ENCODE measurements at regions not wholly inside any gene's neighbourhood (a gene's known extent, or its start where the extent isn't known, plus 50 kb on each side); places are given as distances from the start of the nearest gene placed in this dataset.
"Not testable (repeated sequence)": the region's sequence is repeated elsewhere in the genome, so short reads cannot be mapped to it uniquely, and the experiment has no call there.

DNA sequence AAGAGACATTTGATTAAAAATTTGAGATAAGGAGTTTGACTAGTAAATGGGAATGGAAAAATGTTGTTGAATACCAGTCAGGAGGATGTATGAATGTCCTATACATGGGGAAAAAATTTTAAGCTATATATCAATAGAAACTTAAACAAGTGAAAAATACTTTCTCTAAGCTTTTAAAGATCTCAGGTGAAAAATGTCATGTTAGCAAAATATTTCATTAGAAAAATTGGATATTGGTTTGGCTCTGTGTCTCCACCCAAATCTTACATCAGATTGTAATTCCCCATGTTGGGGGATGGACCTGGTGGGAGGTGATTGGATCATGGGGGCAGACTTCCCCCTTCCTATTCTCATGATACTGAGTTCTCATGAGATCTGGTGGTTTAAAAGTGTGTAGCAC lies 279.6 kb upstream of the CADM2 start:
- no peak for DNase-seq (ENCODE audit: low read depth)

DNA sequence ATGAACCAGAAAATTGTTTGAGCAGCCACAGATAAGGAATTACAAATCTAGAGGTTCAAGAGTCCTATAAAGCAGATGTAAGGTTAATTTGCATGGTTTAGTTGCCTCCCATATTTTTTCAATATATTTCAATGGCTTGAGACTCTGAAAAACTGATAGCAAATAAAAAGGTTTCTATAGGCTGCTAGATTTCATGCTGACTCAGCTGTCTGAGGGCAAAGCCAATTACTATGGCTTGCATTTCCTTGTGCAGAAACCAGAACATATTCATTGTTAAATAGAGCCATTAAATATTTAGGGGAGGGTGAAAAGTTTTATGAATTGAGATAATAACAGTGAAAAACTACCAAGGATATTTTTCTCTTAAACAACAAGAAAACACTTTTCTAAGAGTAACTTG lies 278.1 kb upstream of the CADM2 start:
- no peak for DNase-seq (ENCODE audit: low read depth)

DNA sequence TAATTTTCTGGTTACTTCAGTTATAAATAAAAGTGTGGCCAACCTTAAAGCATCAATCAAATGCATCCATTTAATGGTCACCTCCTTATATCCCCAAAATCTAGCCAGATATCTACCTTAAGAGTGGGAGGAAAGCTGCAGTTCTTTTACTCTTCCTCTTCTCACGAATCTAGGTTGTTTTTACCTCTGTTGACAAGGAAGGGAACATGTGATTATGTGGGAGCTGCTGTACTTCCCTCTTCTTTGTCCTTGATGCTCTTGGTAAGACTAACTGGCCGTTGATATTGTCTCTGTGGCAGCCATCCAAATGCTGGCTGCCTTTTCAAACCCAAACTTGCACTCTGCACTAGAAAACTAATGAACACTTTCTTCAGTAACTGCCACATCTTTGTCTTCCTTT lies 275.3 kb upstream of the CADM2 start:
- no peak for DNase-seq (ENCODE audit: low read depth)

DNA sequence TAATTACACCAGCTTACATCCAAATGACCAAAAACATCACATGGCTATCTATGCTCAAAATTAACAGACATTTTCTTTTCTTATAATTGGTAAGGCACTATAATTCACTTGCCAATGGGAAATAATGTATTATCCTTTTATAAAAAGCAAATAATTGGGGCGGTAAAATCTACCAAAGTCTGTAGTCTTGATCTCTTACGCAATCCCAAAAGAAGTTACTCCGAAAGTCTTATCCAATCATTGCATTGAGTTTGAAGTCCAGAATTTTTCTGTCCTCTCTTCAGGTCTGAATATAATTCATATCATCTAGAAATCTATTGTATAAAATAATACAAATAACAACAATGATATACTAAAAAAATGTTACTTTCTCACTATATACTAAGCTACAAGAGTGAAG lies 273.3 kb upstream of the CADM2 start:
- DNase-seq (ENCODE audit: low read depth), result no peak

DNA sequence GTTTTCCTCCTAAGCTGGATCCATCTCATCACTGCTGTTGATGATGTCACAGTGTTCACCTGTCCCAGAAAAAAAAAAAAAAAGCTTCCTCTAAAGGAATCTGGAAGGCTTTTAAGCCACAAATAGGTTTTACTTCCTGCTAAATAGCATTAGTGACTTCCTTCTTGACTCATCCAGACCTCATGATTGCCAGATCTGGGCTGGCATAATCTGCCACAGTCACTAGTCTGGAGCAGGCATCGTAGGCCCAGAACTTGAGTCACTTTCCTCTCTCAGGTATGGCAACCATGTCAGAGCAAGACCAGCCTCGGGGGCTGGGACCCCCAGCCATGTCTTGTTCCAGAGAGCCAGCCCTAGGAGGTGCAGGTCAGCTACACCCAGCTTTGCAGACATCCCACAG lies 266.5 kb upstream of the CADM2 start:
- no peak for DNase-seq (ENCODE audit: low read depth)

DNA sequence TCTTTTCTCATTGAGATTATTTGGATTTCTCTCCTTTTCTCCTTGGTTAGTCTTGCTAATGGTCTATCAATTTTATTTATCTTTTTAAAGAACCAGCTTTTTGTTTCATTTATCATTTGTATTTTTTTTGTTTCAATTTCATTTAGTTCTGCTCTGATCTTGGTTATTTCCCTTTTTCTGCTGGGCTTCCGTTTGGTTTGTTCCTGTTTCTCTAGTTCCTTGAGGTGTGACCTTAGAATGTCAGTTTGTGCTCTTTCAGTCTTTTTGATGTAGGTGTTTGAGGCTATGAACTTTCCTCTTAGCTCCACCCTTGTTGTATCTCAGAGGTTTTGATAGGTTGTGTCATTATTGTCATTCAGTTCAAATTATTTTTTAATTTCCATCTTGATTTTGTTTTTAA lies 248.5 kb upstream of the CADM2 start:
- DNase-seq (ENCODE audit: low read depth), result not testable (repeated sequence)

DNA sequence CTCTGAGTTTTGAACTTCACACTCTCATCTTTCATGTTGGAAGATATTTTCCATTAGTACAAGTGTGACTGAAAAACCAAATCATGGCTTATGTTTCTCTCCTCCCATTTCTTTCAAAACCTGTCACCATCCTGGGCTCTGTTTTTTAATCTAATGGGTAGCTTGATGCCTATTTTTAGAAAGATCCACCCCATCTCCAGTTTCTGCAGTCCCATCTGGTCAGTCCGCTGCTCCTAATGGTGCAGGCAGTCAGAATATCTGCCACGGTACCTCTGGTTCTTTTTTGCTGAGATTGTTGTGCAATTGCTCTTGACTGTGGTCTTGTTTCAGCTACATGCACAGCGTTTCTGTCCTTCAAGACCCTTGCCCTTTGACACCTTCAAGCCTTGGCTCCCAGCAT lies 240.9 kb upstream of the CADM2 start:
- no peak for DNase-seq (ENCODE audit: low read depth)

DNA sequence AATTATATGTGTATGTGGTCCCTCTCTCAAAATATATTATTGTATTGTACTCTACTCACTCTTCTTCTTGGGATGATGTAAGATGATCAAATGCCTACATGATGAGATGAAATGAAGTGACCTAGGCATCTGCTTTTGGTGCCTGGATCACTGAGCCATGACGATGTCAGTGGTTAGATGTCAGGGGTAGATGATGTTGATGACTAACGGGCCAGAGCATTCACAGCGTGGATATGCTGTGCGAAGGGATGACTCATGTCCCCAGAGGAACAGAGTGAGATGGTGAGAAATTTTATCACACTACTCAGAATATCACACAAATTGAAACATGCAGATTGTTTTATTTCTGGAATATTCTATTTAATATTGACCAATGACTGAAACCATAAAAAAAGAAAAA lies 233.9 kb upstream of the CADM2 start:
- peak; percentile 94 for DNase-seq (ENCODE audit: low read depth)

DNA sequence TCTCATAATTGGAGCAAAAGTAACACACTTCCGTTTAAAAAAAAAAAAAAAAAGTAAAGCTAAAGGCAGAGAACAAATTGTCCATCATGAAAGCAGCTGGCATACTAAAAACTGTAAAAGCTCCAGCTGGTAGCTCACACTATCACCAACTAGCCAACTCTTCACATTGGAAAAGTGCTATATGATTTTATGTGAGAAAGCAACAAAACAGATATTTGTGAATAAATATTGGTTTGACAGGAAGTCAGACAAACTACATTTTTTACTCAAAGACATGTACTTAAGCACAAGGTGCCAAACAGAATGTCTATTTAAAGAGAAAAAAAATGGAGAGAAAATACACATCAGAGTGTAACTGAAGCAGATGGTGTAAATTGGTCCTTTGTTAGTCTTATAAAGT lies 231.2 kb upstream of the CADM2 start:
- no peak for DNase-seq (ENCODE audit: low read depth)

DNA sequence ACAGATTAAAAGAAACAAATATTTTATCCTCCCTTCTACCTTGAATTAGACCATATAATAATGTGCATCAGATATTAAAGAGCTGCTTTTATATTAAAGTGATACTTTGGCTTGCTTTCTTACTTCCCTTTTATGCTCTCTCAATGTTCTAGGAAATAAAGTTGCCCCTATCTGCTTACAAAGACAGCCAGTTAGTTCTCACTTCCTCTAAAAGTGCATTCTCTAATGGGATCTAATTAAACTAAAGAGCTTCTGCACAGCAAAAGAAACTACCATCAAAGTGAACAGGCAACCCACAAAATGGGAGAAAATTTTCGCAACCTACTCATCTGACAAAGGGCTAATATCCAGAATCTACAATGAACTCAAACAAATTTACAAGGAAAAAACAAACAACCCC lies 224.1 kb upstream of the CADM2 start:
- DNase-seq (ENCODE audit: low read depth), result not testable (repeated sequence)

DNA sequence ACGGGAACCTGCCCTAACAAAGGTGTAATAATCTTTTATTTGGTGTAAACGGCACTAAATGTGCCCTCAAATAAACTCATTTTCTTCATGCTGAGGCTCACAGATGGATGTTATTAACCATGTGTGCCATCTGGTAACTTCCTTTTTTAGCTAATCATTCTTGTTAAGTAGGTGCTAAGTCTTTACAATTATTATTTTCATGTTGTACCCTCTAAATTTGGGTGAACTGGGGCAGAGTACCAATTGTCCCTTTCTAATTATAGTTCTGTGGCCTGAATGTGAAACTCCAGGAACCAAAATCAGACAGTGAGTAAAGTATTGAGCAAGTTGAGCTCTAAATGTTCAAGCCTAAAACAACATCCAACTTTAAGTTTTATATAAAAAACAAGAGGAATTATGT lies 220.7 kb upstream of the CADM2 start:
- DNase-seq (ENCODE audit: low read depth), result no peak

DNA sequence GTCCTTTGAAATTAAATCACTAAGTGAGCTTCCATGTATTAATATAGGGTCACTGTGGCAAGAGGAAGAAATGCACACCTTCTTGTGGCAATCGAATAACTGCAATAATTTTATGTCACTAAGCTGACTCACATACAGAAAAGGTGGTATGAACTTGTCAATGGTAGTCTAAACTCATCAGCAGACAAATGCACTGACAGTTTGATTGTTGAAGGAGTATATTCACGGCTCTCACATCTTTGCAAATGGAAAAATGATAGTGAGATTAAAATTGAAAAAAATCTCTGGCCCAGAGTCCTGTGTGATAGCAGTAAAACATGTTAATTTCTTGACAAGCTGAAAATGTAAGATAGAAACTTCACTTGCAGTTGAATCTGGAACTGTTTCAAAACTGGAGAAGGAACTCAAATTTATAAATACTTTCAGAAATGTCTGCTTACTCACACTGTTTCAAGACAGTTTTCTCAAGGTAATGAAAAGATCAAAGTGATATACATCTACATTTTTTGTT lies 215.8 kb upstream of the CADM2 start:
- DNase-seq (ENCODE audit: low read depth), result no peak

DNA sequence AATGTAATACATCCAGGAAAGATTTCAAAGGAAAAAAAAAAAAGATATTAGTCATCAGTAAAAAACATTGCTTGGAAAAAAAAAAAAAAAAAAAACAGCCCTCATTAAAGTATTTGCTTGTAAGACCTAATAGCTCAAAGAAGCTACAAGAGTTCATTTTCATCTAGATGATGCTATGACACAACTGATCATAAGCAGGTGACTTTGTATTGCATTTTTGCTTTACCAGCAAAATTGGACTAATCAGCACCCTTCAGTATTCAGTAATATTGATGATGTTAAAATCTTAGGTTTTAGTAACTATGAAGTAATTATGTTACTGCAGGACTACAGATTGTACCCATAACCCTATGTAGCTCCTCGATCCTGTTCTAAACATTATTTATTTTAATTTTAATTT lies 214.7 kb upstream of the CADM2 start:
- DNase-seq (ENCODE audit: low read depth), result no peak

DNA sequence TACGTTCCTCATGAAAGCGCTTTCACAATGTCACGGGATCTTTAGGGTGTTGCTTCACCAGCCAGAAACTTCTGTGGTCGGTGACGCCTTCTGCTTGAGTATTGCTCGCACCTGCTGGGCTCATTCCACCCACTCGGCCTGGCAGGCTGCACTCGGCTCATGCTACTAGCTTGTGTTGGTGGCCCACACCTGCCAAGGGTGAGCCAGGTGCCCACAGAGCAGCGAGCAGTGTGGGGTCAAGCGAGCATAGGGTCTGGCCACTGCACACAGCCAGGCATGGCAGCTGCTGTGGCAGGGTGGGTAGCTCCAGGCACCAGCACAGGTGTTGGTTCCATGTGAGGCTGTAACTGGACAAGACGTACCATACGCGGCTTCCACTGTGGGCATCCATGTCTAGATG lies 202.9 kb upstream of the CADM2 start:
- DNase-seq (ENCODE audit: low read depth), result no peak

DNA sequence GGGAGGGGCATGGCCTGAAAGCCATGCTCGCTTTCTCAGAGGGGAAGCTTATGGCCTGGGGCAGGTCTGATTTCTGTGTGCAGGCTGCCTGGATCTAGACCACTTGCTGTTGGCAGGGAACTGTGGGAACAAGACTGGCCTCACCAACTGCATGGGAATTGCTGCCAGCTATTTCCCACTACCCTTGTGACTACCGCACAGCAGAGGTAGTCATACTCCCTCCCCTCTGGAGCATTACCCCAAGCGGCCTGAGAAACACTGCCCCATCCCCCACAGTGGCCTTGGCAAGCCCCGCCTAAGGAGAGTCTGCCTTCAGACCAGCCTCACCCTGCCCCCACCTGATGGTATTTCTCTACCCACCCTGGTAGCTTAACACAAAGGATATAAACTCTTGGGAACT lies 199.4 kb upstream of the CADM2 start:
- DNase-seq (ENCODE audit: low read depth), result no peak

DNA sequence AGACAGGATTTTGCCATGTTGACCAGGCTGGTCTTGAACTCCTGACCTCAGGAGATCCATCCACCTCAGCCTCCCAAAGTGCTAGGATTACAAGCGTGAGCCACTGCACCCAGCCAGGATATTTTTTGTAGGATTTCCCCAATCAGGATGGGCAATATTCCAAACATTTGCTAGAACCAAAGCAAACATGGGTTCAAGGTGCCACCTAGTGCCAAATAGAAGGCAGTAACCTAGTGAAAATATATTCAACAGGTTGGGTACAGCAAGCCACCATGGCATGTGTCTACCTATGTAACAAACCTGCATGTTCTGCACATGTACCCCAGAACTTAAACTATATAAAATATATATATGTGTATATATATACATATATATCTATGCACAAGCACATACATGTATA lies 185.9 kb upstream of the CADM2 start:
- DNase-seq (ENCODE audit: low read depth), result no peak

DNA sequence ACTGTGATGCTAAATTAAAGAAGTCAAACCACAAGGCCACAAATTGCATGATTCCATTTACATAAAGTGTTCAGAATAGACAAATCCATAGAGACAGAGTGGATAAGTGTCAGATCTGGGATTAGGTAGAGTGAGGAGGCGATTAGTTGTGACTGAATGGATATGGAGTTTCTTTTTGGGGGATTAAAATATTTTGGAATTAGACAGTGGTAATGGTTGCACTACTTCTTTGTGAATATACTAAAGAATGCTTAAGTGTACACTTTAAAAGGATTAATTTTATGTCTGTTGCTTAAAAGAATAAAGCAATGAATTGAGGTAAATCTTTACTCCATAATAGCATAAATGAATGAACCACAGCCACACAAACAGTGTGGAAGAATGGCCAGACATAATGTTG lies 175.5 kb upstream of the CADM2 start:
- no peak for DNase-seq (ENCODE audit: low read depth)

DNA sequence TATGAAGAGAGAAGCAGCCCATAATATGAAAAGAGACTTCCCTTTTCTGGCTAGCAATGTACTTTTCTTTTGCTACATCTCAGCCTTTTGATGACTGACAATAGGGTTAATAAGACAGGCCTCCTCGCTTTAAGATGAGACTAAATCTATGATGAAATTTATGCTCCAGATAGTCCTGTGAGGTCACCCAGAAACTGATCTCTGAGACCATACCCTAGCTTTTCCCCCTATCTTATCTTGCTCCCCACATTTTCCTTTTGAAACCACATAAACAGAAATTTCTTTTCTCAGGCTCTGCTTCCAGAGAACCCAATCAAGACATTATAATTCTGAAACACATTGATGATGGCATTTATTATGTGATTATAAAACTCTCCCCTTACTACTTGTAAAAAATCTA lies 168.8 kb upstream of the CADM2 start:
- DNase-seq (ENCODE audit: low read depth), result no peak

DNA sequence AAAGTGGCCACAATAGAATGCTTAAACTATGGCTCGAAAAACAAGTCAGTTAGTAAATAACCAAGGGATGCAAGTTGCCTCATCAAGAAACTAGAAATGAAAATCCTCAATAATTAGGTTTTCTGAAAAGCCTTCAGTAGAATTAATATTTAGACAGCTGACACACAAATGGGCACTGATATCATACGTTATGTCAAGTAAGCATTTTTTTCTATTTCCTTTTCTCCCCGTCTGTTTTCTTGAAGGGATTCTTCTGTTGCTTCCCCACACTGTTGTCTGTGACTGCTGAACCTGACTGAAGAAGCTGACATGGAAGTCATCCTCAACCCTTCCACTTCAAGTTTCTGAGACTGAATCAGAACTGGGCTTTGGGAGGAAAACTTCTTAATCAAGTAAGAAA lies 151.8 kb upstream of the CADM2 start:
- DNase-seq (ENCODE audit: low read depth), result no peak

DNA sequence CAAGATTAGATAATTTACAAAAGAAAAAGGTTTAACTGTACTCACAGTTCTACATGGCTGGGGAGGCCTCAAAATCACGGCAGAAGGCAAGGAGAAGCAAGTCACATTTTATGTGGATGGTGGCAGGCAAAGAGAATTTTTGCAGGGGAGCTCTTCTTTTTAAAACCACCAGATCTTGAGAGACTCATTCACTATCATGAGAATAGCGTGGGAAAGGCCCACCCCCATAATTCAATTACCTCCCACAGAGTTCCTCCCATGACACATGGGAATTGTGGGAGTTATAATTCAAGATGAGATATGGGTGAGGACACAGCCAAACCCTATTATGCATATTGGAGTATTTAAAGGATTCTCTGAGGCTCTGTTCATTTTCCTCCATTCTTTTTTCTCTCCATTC lies 138.7 kb upstream of the CADM2 start:
- no peak for DNase-seq (ENCODE audit: low read depth)

DNA sequence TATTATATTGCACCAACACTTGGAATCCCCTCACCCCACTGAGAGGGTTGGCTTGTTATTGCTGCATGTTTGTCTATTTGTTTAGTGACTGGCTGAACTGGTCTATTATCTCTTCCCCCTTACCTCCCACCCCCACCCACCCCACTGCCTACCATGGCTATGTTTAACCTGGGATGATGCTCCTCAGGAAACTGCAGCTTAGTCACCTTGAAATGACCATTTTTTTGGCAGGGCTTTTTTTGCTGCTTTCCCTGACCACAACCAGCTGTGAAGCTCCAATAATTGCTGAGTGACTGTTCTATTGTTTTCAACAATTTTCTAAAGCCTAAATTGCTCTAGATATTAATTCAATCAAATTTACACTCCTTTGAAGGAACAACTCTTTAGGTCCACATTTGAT lies 137.9 kb upstream of the CADM2 start:
- DNase-seq (ENCODE audit: low read depth), result no peak

DNA sequence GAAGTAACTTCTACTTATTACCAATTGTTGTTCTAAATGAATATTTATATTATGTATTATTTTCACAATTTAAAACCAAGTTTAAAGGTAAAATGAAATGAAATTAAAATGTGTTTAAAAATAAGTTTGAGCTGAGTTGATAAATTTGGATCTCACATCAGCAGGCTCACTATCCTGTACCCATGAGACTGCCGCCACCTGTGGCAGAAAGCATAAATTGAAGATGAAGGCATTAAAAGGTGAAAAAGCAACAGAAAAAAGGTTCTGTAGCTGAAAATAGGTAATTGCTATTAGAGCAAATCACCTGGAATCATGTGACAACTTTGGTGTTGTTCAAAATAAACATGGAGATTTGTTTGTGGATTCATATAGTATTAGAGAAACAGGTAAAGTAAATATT lies 133.0 kb upstream of the CADM2 start:
- DNase-seq (ENCODE audit: low read depth), result no peak

DNA sequence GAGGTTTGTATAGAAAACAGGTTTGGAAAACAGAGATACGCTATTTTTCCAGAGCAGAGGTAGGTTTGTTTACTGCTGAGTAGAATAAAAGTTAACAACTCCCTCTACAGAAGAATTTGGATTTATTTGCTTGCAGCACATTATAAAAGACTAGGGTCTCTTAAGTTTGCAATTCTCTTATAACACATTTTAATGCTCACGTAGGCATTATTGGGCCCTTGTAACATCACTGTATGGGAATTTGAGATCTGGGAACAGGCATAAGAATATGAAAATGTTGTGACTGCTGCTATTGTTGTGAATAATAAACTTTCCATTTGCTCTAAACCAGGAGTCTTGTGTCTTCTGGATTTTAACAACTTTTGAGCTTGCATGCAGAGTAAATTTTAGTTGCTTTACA lies 128.3 kb upstream of the CADM2 start:
- no peak for DNase-seq (ENCODE audit: low read depth)

DNA sequence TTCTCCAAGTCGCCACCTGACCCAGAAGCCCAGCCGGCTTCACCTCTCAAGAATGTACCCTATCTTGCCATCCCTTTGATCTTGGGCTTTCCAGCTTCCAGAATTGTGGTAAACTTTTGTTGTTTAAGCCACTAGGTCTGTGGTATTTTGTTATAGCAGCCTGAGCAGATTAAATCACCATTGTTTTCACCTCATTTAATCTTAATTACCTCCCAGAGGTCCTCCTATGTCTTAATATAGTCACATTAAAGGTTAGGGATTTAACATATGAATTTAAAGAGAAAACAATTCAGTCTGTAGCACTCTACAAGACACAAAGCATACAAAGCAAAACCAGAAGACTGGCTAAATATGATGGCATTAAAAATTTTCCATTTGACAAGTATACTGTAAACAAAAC lies 123.4 kb upstream of the CADM2 start:
- no peak for DNase-seq (ENCODE audit: low read depth)

DNA sequence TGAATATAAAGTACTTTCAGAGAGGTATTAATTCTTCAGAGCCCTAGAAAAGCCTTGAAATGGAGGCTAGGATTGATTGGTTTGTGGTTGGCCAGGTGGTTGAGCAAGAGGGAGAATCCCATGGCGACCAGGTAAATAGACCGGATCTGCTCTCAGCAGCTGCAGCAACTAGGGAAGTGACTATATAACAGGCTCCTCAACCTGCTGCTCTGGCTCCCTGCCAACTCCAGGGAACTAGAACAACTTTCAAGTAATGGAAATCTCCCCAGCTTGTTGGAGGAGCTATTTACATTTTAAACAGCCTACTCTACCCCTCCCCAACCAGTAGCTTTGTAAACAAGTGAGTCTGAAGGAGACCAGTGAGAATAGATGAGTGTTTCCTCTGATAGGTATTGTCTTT lies 121.8 kb upstream of the CADM2 start:
- DNase-seq (ENCODE audit: low read depth), result no peak

Data from HS-5 (cell line).